Right lung (tissue), 2 donors: ENCODE measurements at regions not wholly inside any gene's neighbourhood (a gene's known extent, or its start where the extent isn't known, plus 50 kb on each side); places are given as distances from the start of the nearest gene placed in this dataset.
"Not testable (repeated sequence)": the region's sequence is repeated elsewhere in the genome, so short reads cannot be mapped to it uniquely, and the experiment has no call there.

Experiments used
- DNase-seq, 2 donors: peaks; one replicate each; pipeline ENCODE4 v3.0.0-alpha.2; 2013

DNA sequence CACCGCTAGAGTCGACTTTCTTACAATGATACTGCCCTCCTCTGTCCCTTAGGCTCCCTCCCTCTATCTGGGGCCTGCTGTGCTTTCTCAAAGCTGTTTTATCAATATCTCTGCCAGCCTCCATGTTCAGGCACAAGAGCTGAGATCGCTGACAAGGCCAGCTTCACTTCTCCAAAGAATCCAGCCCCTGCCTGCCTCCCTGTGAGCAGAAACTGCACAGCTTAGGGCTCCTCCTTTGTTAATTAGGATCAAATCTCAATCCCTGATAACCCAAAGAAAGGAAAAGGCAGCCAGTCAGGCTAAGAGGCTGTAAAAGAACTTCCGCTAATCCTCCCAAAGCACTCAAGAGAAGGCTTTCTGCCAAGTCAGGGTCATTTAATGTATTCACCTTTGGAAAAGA is 616.0 kb upstream of the CDH11 start:
- no peak for DNase-seq

- not testable (repeated sequence) for DNase-seq
These were observed 613.8 kb upstream of the CDH11 start for GRCh38 chr16:65735615-65736014.

GRCh38 chr16:65733721-65734120 is 611.9 kb upstream of the CDH11 start:
- no peak for DNase-seq

DNA sequence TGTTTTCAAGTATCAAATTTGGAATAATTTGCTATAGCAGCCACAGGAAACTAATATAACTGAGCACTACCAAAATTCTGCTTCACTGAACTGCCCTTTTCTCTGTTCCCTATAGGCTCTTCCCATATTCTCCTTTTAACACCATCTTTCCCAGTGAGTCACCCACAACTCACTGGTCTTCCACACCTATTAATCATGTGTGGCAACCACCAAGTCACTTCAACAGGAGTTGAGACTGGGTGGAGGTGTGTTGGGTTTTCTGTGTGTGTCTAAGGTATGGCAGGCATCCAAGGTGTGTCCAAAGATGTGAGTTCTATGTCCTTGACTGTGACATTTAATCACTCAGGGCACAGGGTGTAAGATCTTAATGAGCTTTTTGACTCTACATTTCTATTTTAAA is 610.0 kb upstream of the CDH11 start:
- no peak for DNase-seq

- DNase-seq: no peak
These were observed 606.8 kb upstream of the CDH11 start for GRCh38 chr16:65728652-65729051.

GRCh38 chr16:65728167-65728566 is 606.3 kb upstream of the CDH11 start:
- peak in 1 of 2 donors; percentile 56 for DNase-seq

GRCh38 chr16:65727534-65728137 is 605.8 kb upstream of the CDH11 start:
- no peak for DNase-seq

DNA sequence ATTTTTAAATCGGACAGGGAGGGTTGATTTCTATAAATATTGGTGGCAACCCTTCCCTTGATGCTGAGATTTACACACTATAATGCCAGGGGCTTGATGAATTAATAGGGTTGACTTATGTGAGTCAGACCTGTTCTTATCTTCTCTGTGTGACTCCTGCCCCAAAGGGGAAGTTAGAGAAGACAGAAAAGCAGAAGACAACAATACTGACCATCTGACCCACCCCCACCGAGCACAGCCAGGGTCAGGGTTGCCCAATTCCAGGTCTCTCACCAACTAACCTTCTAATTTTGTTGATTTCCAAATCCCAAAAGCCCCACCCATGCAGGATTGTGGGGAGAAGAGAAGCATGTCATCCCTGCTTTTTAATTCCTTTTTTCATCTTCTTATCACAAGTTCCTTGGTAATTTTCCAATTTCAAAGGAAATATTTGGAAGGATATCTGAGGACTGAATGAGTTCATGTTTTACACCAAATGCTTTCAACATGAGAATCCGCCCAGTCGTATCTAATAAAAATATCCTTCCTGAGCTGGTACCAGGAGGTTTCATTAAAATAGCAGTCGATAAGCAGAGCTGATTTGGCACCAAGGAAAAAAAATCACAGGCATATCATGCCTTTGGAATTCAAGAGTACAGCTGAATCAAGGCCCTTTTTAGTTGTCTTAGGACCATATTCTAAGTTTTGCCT is 603.4 kb upstream of the CDH11 start:
- no peak for DNase-seq

DNA sequence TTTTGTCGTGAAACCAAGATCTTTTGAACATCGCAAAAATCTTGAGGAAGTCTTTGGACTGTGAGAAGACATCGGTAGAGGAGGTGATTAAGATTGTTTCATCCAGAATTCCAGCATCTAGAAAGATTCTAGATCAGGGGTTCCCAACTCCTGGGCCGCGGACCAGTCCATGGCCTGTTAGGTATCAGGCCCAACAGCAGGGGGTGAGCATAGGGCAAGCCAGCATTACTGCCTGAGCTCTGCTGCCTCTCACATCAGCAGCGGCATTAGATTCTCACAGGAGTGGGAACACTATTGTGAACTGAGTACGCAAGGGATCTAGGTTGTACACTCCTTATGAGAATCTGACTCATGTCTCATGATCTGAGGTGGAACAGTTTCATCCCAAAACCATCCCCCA is 600.6 kb upstream of the CDH11 start:
- DNase-seq: no peak

- DNase-seq: no peak
These were observed 596.0 kb upstream of the CDH11 start for GRCh38 chr16:65717846-65718245.

DNA sequence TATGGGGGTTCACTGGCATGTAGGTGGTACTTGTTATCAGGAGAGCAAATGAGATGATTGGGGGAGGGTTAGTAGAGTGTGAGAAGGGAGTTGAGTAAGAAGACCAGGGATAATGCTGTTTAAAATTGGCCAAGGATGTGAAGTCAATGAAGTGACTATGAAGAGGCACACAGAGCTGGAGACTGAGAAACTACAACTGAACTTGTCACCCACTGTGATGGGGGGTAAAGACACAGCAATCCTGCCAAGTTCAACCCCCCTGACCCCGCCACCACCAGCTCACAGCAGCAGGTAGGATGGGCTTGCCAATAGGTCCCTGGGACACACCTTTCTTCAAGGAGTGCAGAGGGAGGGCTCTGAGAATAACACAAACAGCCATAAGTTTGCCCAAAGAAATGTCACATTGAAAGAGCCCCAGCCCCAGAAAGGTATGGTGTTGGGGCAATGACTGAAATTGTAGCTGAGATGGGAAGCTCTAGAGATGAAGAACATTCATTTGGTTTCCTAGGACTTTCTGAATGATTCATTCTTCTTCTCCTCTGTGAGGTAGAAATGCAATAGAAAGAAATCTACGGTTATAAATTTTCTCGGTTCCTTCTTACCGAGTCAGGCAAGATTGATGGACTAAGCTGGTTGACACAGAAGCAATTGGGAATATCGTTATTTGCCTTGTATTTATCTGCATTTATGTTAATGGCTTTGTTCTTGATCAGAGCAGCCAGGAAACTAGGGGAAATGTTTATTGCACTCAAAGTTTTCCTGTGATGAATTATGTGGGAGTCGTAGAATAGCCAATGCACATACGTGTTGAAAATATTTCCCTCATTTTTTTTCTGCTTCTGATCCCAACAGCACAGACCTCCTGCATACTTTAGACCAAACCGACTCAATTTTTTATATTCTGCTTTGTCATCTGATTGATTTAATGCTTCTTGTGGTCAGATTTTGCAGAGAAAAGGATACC is 595.2 kb upstream of the CDH11 start:
- peak; percentile 71 to 74 for DNase-seq

DNA sequence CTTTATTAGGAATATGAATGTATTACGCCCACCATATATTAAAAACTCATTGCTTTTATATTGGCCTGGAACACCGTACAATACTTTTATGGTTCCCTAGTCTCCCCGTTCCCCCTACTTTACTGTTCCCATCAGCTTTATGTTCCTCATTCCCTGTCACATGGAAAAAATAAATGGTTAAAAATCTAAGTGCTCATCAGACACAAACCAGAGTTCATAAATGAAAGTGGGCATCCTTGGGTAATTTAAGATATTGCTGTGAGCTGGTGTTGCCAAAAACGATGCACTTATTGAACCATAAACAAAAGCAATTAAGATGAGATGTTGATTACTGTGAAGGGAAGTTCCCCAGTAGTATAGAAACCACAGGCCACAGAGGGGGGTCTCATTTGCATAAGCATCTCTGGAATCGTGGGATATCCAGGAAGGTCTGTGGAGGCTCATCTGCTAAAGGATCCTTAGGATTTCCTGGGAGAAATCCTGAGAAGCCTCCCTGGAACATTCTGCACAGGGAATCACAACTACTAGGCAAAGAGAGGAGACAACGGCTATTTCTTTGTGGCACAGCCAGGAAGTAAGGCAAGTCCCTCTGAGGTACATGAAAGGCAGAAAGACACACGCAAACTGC is 591.4 kb upstream of the CDH11 start:
- DNase-seq: no peak

GRCh38 chr16:65710107-65710506 is 588.2 kb upstream of the CDH11 start:
- DNase-seq: no peak

GRCh38 chr16:65704866-65705265 is 583.0 kb upstream of the CDH11 start:
- no peak for DNase-seq

- no peak for DNase-seq
These were observed 581.0 kb upstream of the CDH11 start for GRCh38 chr16:65702707-65703402.

GRCh38 chr16:65700596-65700995 is 578.7 kb upstream of the CDH11 start:
- no peak for DNase-seq

- DNase-seq: peak; percentile 54 to 63
These were observed 577.0 kb upstream of the CDH11 start for GRCh38 chr16:65698791-65699321.

GRCh38 chr16:65697521-65697920 is 575.7 kb upstream of the CDH11 start:
- no peak for DNase-seq

DNA sequence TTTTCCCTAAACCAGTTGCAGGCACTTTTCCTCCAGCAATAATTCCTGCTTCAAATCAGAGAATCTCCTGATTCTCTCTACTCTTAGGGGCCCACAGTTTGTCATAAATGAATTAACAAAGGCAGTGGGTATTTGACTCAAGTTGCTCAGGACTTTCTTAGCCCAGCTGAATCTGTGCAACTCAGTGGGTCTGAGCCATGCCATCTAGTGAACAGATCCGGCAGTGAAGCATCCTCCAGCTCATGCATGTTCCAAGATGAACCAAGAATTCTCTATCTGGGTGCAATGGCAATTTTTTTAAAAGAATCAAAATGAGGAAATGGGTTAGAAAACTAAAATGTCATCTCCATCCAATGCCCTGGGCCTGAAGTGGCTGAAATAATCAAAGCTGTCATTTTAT is 575.2 kb upstream of the CDH11 start:
- DNase-seq: no peak

- DNase-seq: not testable (repeated sequence)
These were observed 570.0 kb upstream of the CDH11 start for GRCh38 chr16:65691846-65692245.

DNA sequence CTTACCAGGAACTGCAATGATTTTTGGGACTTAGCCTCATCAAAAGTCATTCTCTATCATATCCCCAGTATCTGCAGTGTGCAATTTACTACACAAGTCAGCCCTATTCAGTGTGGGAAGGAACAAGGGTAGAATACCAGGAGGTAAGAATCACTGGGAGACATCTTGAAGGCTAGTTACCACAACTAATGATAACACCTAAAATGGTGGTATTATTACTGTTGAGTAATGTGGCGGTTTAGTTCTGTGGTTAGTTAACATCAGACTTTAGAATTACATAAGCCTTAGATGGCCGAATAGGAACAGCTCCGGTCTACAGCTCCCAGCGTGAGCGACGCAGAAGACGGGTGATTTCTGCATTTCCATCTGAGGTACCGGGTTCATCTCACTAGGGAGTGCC is 567.9 kb upstream of the CDH11 start:
- no peak for DNase-seq
